ENCODE measurements at regions not wholly inside any gene's neighbourhood (a gene's known extent, or its start where the extent isn't known, plus 50 kb on each side); places are given as distances from the start of the nearest gene placed in this dataset.

- H3K9ac ChIP-seq (ENCODE audit: low read length): no peak overlapping the region
- H3K4me1 ChIP-seq (ENCODE audit: control insufficient read depth, insufficient read depth, low read length): no peaks in the 10 kb centered on the region
- no peak overlapping the region for H3K27ac ChIP-seq (ENCODE audit: low read depth, low read length)
- no peak overlapping the region for H3K4me3 ChIP-seq (ENCODE audit: low read depth, low read length)
- no peaks in the 10 kb centered on the region for H3K36me3 ChIP-seq (ENCODE audit: control insufficient read depth, insufficient read depth, low read length)
- peaks cover 8% of the 10 kb centered on the region for H3K9me3 ChIP-seq (ENCODE audit: control insufficient read depth, insufficient read depth, low read depth, low read length)
- H3K27me3 ChIP-seq (ENCODE audit: control insufficient read depth, insufficient read depth, low read length): no peaks in the 10 kb centered on the region
Observed at GRCh38 chr10:121303287-121303890, 294.9 kb downstream of the FGFR2 start.

GRCh38 chr10:121305066-121305465, 293.2 kb downstream of the FGFR2 start:
- Histone ChIP-seq H3K4me1 (ENCODE audit: control insufficient read depth, insufficient read depth, low read length) (peaks cover 1% of the 10 kb centered on the region), H3K9me3 (ENCODE audit: control insufficient read depth, insufficient read depth, low read depth, low read length) (peaks cover 10% of the 10 kb centered on the region), H3K9ac (ENCODE audit: low read length) (no peak overlapping the region), H3K27ac (ENCODE audit: low read depth, low read length) (no peak overlapping the region), H3K36me3 (ENCODE audit: control insufficient read depth, insufficient read depth, low read length) (no peaks in the 10 kb centered on the region), H3K4me3 (ENCODE audit: low read depth, low read length) (no peak overlapping the region), H3K27me3 (ENCODE audit: control insufficient read depth, insufficient read depth, low read length) (no peaks in the 10 kb centered on the region)

- no peak overlapping the region for H3K4me3 ChIP-seq (ENCODE audit: low read depth, low read length)
- no peak overlapping the region for H3K27ac ChIP-seq (ENCODE audit: low read depth, low read length)
- no peak overlapping the region for H3K9ac ChIP-seq (ENCODE audit: low read length)
- no peaks in the 10 kb centered on the region for H3K27me3 ChIP-seq (ENCODE audit: control insufficient read depth, insufficient read depth, low read length)
- H3K9me3 ChIP-seq (ENCODE audit: control insufficient read depth, insufficient read depth, low read depth, low read length): peaks cover 10% of the 10 kb centered on the region
- H3K36me3 ChIP-seq (ENCODE audit: control insufficient read depth, insufficient read depth, low read length): no peaks in the 10 kb centered on the region
- peaks cover 7% of the 10 kb centered on the region for H3K4me1 ChIP-seq (ENCODE audit: control insufficient read depth, insufficient read depth, low read length)
Observed at GRCh38 chr10:121306159-121306673, 292.0 kb downstream of the FGFR2 start.

GRCh38 chr10:121307411-121307980, 290.7 kb downstream of the FGFR2 start:
- H3K27ac ChIP-seq (ENCODE audit: low read depth, low read length): no peak overlapping the region
- peaks cover 19% of the 10 kb centered on the region for H3K4me1 ChIP-seq (ENCODE audit: control insufficient read depth, insufficient read depth, low read length)
- no peak overlapping the region for H3K4me3 ChIP-seq (ENCODE audit: low read depth, low read length)
- H3K36me3 ChIP-seq (ENCODE audit: control insufficient read depth, insufficient read depth, low read length): no peaks in the 10 kb centered on the region
- H3K9ac ChIP-seq (ENCODE audit: low read length): no peak overlapping the region
- H3K27me3 ChIP-seq (ENCODE audit: control insufficient read depth, insufficient read depth, low read length): no peaks in the 10 kb centered on the region
- H3K9me3 ChIP-seq (ENCODE audit: control insufficient read depth, insufficient read depth, low read depth, low read length): peaks cover 10% of the 10 kb centered on the region

- Histone ChIP-seq H3K9me3 (ENCODE audit: control insufficient read depth, insufficient read depth, low read depth, low read length) (peaks cover 10% of the 10 kb centered on the region), H3K9ac (ENCODE audit: low read length) (no peak overlapping the region), H3K27me3 (ENCODE audit: control insufficient read depth, insufficient read depth, low read length) (no peaks in the 10 kb centered on the region), H3K27ac (ENCODE audit: low read depth, low read length) (no peak overlapping the region), H3K4me3 (ENCODE audit: low read depth, low read length) (no peak overlapping the region), H3K36me3 (ENCODE audit: control insufficient read depth, insufficient read depth, low read length) (no peaks in the 10 kb centered on the region), H3K4me1 (ENCODE audit: control insufficient read depth, insufficient read depth, low read length) (peaks cover 24% of the 10 kb centered on the region)
Observed at GRCh38 chr10:121308020-121308419, 290.2 kb downstream of the FGFR2 start.

GRCh38 chr10:121309164-121309563, 289.1 kb downstream of the FGFR2 start:
- H3K4me1 ChIP-seq (ENCODE audit: control insufficient read depth, insufficient read depth, low read length): peaks cover 31% of the 10 kb centered on the region
- no peak overlapping the region for H3K27ac ChIP-seq (ENCODE audit: low read depth, low read length)
- H3K27me3 ChIP-seq (ENCODE audit: control insufficient read depth, insufficient read depth, low read length): no peaks in the 10 kb centered on the region
- H3K36me3 ChIP-seq (ENCODE audit: control insufficient read depth, insufficient read depth, low read length): no peaks in the 10 kb centered on the region
- H3K9me3 ChIP-seq (ENCODE audit: control insufficient read depth, insufficient read depth, low read depth, low read length): peaks cover 10% of the 10 kb centered on the region
- no peak overlapping the region for H3K4me3 ChIP-seq (ENCODE audit: low read depth, low read length)
- H3K9ac ChIP-seq (ENCODE audit: low read length): no peak overlapping the region

- Histone ChIP-seq H3K36me3 (ENCODE audit: control insufficient read depth, insufficient read depth, low read length) (no peaks in the 10 kb centered on the region), H3K9ac (ENCODE audit: low read length) (no peak overlapping the region), H3K4me1 (ENCODE audit: control insufficient read depth, insufficient read depth, low read length) (peaks cover 31% of the 10 kb centered on the region), H3K27ac (ENCODE audit: low read depth, low read length) (no peak overlapping the region), H3K4me3 (ENCODE audit: low read depth, low read length) (no peak overlapping the region), H3K27me3 (ENCODE audit: control insufficient read depth, insufficient read depth, low read length) (no peaks in the 10 kb centered on the region), H3K9me3 (ENCODE audit: control insufficient read depth, insufficient read depth, low read depth, low read length) (peaks cover 10% of the 10 kb centered on the region)
Observed at GRCh38 chr10:121310151-121310711, 288.0 kb downstream of the FGFR2 start.

GRCh38 chr10:121311812-121312443, 286.3 kb downstream of the FGFR2 start:
- H3K9ac ChIP-seq (ENCODE audit: low read length): no peak overlapping the region
- no peaks in the 10 kb centered on the region for H3K27me3 ChIP-seq (ENCODE audit: control insufficient read depth, insufficient read depth, low read length)
- H3K27ac ChIP-seq (ENCODE audit: low read depth, low read length): no peak overlapping the region
- no peak overlapping the region for H3K4me3 ChIP-seq (ENCODE audit: low read depth, low read length)
- no peaks in the 10 kb centered on the region for H3K36me3 ChIP-seq (ENCODE audit: control insufficient read depth, insufficient read depth, low read length)
- peaks cover 10% of the 10 kb centered on the region for H3K9me3 ChIP-seq (ENCODE audit: control insufficient read depth, insufficient read depth, low read depth, low read length)
- peaks cover 31% of the 10 kb centered on the region for H3K4me1 ChIP-seq (ENCODE audit: control insufficient read depth, insufficient read depth, low read length)

GRCh38 chr10:121312587-121312986, 285.7 kb downstream of the FGFR2 start:
- Histone ChIP-seq H3K27me3 (ENCODE audit: control insufficient read depth, insufficient read depth, low read length) (no peaks in the 10 kb centered on the region), H3K4me1 (ENCODE audit: control insufficient read depth, insufficient read depth, low read length) (peaks cover 31% of the 10 kb centered on the region), H3K9me3 (ENCODE audit: control insufficient read depth, insufficient read depth, low read depth, low read length) (peaks cover 10% of the 10 kb centered on the region), H3K27ac (ENCODE audit: low read depth, low read length) (no peak overlapping the region), H3K9ac (ENCODE audit: low read length) (no peak overlapping the region), H3K36me3 (ENCODE audit: control insufficient read depth, insufficient read depth, low read length) (no peaks in the 10 kb centered on the region), H3K4me3 (ENCODE audit: low read depth, low read length) (no peak overlapping the region)

- Histone ChIP-seq H3K9me3 (ENCODE audit: control insufficient read depth, insufficient read depth, low read depth, low read length) (peaks cover 3% of the 10 kb centered on the region; the same call in 1 of the 2 replicates), H3K9ac (ENCODE audit: low read length) (no peak overlapping the region), H3K27me3 (ENCODE audit: control insufficient read depth, insufficient read depth, low read length) (no peaks in the 10 kb centered on the region), H3K4me1 (ENCODE audit: control insufficient read depth, insufficient read depth, low read length) (peaks cover 31% of the 10 kb centered on the region), H3K36me3 (ENCODE audit: control insufficient read depth, insufficient read depth, low read length) (no peaks in the 10 kb centered on the region), H3K4me3 (ENCODE audit: low read depth, low read length) (no peak overlapping the region), H3K27ac (ENCODE audit: low read depth, low read length) (no peak overlapping the region)
Observed at GRCh38 chr10:121313119-121313875, 284.9 kb downstream of the FGFR2 start.

All from HUES6 (cell line).